Glomerular endothelial cell (primary cell): ENCODE measurements at regions not wholly inside any gene's neighbourhood (a gene's known extent, or its start where the extent isn't known, plus 50 kb on each side); places are given as distances from the start of the nearest gene placed in this dataset.
"Not testable (repeated sequence)": the region's sequence is repeated elsewhere in the genome, so short reads cannot be mapped to it uniquely, and the experiment has no call there.

ENCODE experiments used
- DNase-seq: peaks from one replicate; pipeline ENCODE4 v3.0.0-alpha.2; 2011; ENCODE audit warnings: low read depth, low spot score; ENCODE audit errors: extremely low read depth

GRCh38 chr13:33543631-33544265, 258.2 kb upstream of the STARD13 start:
- DNase-seq: no peak

DNA sequence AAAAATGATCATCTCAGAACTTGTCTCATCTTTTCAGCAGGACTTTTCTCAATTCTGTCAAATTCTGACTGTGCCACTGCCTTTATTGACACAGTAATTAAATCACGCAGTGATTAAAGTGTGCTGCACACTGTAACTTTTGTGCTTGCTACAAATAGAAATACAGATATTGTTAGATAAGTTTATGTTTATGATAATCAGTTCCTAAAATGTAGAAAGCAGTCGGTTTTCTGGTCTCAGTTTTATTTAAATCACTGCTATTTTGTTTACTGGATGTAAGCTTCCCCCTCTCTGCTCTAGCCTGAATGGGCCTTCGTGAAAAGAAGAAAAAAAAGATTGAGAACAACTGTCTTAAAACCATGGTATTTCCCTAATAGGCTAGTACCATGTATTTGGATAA, 258.8 kb upstream of the STARD13 start:
- DNase-seq: no peak

- no peak for DNase-seq
These were observed 259.9 kb upstream of the STARD13 start for GRCh38 chr13:33545492-33545891.

GRCh38 chr13:33547035-33547434, 261.5 kb upstream of the STARD13 start:
- DNase-seq: no peak

- no peak for DNase-seq
These were observed 262.5 kb upstream of the STARD13 start for GRCh38 chr13:33548069-33548468.

GRCh38 chr13:33550276-33550675, 264.7 kb upstream of the STARD13 start:
- DNase-seq: no peak

GRCh38 chr13:33550885-33551284, 265.3 kb upstream of the STARD13 start:
- no peak for DNase-seq

DNA sequence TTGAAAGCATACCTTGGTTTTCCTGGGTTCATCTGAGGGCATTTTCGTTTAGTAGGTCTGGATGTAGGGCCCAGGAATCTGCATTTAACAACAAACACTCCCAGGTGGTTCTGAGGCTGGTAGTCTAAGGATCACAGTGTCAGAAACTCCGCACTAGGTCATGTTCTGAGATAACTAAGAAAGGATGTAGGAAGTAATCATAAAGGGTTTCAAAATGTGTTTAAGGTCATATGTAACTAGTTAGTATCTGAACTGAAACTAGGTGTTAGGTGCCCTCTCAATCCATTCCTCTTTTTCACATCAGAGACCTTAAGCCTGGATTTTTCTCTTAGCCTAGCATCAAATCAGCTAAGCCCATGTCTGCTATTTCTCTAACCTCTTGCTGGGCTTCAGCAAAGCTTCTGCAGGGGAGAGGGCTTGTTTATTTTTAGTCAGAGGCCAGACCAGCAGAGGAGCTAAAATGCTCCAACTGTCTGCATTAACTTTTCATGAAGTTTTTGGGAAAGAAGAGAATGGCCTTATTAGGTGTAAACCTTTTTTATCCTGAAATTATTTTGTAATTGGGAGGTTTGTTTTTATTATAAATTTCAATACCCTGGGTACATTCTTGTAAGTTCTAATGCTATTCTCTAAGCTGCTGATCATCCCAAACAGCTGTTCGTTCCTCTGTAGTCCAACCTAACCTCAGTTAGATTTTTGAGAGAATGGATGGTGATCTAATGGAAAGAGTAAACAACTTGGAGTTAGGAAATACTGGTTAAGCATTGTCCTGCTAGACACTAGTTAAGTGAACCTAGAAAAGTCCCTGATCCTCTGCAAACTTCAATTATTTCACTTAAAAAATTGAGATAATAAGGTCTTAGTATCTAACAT, 262.8 kb upstream of the RFC3 start:
- no peak for DNase-seq

DNA sequence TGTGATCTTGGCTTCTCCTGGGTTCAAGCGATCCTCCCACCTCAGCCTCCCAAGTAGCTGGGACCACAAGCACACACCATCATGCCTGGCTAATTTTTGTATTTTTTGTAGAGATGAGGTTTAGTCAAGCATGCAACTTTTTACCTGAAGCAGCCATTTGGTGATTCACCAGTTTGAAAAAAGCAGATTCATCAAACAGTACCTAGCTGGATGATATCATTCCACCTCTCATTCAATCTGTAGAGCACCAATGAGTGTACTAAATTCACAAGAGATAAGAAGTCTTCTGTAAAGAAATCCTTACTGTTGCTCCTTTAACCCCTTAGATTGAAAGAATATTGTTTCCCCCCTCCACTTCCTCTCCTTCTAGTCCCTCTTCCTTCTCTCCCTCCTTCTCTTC, 261.1 kb upstream of the RFC3 start:
- DNase-seq: no peak

- no peak for DNase-seq
These were observed 257.2 kb upstream of the RFC3 start for GRCh38 chr13:33560726-33561125.

- no peak for DNase-seq
These were observed 256.3 kb upstream of the RFC3 start for GRCh38 chr13:33561627-33562026.

GRCh38 chr13:33571618-33572017, 246.3 kb upstream of the RFC3 start:
- no peak for DNase-seq

GRCh38 chr13:33572322-33572721, 245.6 kb upstream of the RFC3 start:
- not testable (repeated sequence) for DNase-seq

DNA sequence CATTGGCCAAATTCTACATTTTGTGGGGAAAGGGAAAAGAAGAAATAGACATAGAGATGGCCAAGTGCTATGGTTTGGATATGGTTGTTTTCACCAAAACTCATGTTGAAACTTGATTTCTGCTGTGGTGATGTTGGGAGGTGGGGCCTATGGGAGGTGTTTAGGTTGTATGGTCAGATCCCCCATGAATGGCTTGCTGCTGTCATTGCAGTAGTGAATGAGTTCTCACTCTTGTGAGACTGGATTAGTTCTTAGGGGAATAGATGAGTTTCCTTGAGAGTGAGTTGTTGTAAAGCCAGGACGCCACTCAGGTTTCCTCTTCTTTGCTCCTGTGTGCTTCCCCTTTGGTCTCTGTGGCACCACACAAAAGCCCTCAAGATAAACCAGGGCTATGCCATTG, 242.6 kb upstream of the RFC3 start:
- DNase-seq: no peak

DNA sequence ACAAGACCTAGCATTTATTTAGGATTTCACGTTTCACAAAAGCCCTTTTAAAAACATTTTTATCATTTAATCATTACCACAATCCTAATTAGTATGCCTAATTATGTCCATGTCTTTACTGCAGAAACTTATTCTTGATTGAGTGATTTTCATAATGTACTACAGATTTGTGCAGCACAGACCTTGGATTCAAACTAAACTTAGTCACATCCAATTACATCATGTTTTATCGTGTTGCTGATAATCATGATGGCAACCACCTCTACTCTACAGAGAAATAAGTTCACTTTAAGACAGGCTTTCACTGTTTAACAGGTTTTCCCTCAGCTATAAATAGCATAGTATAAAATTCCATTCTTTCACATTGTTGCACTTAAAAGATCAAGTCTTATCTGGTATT, 240.9 kb upstream of the RFC3 start:
- no peak for DNase-seq

DNA sequence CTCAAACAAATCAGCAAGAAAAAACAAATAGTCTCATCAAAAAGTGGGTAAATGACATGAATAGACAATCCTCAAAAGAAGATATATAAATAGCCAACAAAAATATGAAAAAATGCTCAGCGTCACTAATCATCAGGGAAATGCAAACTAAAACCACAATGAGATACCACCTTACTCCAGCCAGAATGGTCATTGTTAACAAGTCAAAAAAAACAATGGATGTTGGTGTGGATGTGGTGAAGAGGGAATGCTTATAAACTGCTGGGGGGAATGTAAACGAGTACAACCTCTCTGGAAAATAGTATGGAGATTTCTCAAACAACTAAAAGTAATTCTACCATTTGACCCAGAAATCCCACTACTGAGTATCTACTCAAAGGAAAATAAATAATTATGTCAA, 239.2 kb upstream of the RFC3 start:
- no peak for DNase-seq

- no peak for DNase-seq
These were observed 235.8 kb upstream of the RFC3 start for GRCh38 chr13:33582121-33582520.

- DNase-seq: no peak
These were observed 234.6 kb upstream of the RFC3 start for GRCh38 chr13:33583398-33583797.

DNA sequence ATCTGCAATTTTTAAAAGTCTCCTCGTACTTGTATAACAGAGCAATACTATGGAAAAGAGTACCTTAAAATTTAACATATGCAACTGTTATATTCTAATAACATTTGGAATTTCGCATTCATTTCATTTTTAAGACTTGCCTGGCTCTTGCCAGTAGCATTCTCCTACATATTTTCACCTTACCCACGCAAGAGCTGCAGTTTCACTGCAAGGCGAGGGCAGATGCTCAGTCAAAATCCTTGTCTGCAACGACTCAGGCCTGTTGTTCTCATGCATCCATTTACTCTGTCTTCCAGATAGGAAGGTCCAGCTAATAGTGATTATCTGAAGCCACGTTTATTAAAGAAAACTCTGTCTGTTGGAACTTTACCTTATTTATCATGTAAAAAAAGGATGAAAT, 227.0 kb upstream of the RFC3 start:
- DNase-seq: no peak

GRCh38 chr13:33606692-33607091, 211.3 kb upstream of the RFC3 start:
- no peak for DNase-seq

- no peak for DNase-seq
These were observed 207.4 kb upstream of the RFC3 start for GRCh38 chr13:33610438-33611120.
